Stomach (tissue), 8 donors: ENCODE measurements at regions not wholly inside any gene's neighbourhood (a gene's known extent, or its start where the extent isn't known, plus 50 kb on each side); places are given as distances from the start of the nearest gene placed in this dataset.
A peak's percentile ranks its signal among the peaks of the same experiment; 100 is the strongest.

ENCODE experiments used
- DNase-seq, 2 donors: peaks; one replicate each; pipeline versions ENCODE4 v3.0.0 to v3.0.0-alpha.2; 2013 to 2019
- H3K27ac ChIP-seq, 5 donors: fragments of 200-600 bp in 4 of 5; sonication (generic) in 4 of 5; one replicate each; pipeline ENCODE4 v1.5.1; 2013 to 2019; ENCODE audit warnings: mild to moderate bottlenecking in 1 of 5, moderate library complexity in 1 of 5
- H3K27me3 ChIP-seq, 3 donors: fragments of 200-600 bp; sonication (generic); one replicate each; pipeline ENCODE4 v1.5.1; 2017 to 2019; ENCODE audit warnings: mixed run types in 1 of 3
- H3K36me3 ChIP-seq, 4 donors: fragments of 200-600 bp; sonication (generic); 1 replicate in 3 of 4; 2 replicates in 1 of 4; pipeline ENCODE4 v1.5.1; 2016 to 2019
- H3K4me1 ChIP-seq, 4 donors: fragments of 200-600 bp; sonication (generic); one replicate each; pipeline ENCODE4 v1.5.1; 2016 to 2019
- H3K4me3 ChIP-seq, 4 donors: fragments of 200-600 bp; sonication (generic) in 3 of 4; one replicate each; pipeline ENCODE4 v1.5.1; 2016 to 2019; ENCODE audit warnings: mild to moderate bottlenecking in 1 of 4
- H3K9me3 ChIP-seq, 4 donors: fragments of 200-600 bp; sonication (generic); one replicate each; pipeline ENCODE4 v1.5.1; 2016 to 2019
- CTCF ChIP-seq, 7 experiments: fragments of 450-650 bp in 4 of 7; fragments of 200-600 bp in 3 of 7; sonication (generic) in 3 of 7; IDR thresholded peaks; one replicate each; pipeline ENCODE4 v1.5.1; 2016 to 2019; ENCODE audit warnings: antibody characterized with exemption in 7 of 7, control low read depth in 2 of 7, mild to moderate bottlenecking in 1 of 7
- EP300 ChIP-seq: sonication (generic); formaldehyde crosslinking; IDR thresholded peaks from one replicate; pipeline ENCODE4 v1.6.1; 2017; ENCODE audit warnings: antibody characterized with exemption
- POLR2A ChIP-seq, 4 donors: fragments of 450-650 bp; IDR thresholded peaks; one replicate each; pipeline ENCODE4 v1.6.1; 2016; ENCODE audit warnings: antibody characterized with exemption in 4 of 4, control low read depth in 2 of 4, mild to moderate bottlenecking in 1 of 4, moderate library complexity in 1 of 4
- POLR2AphosphoS5 ChIP-seq, 3 donors: sonication (generic); formaldehyde crosslinking; IDR thresholded peaks; one replicate each; pipeline ENCODE4 v1.6.1; 2016; ENCODE audit warnings: antibody characterized with exemption in 3 of 3
- WGBS, 5 donors: extraction: QIAGEN DNeasy Blood & Tissue Kit in 3 of 5; methylation state at CpG; one replicate each; pipeline versions ENCODE4 v1.1.5 to v1.1.7; 2013 to 2018; 5-methylcytosine and 5-hydroxymethylcytosine counted together
- intact Hi-C: fragments of 100-400 bp; cut with DNase I; formaldehyde crosslinking; loops from one replicate; pipeline ENCODE4 v1.15.1; 2023; ENCODE audit warnings: low total_unique reads
- donor health status: healthy with polysubstance abuse.
- donor health status: Bipolar disorder and iron deficiency.
- donor health status: healthy.

GRCh38 chr7:134375206-134375605 is 58.5 kb upstream of the SLC35B4 start:
- TF ChIP-seq CTCF (IDR thresholded peaks at IDR 0.05) (no peak), POLR2AphosphoS5 (IDR thresholded peaks at IDR 0.05) (no peak), EP300 (no peak), POLR2A (IDR thresholded peaks at IDR 0.05) (no peak)
- H3K27ac ChIP-seq: peak overlapping the region in 4 of 5 donors; percentile 70 to 82 (median 74)
- no peak for DNase-seq
- intact Hi-C loops: no loop called here
- no peak overlapping the region for H3K4me3 ChIP-seq
- H3K36me3 ChIP-seq: no peaks in the 10 kb centered on the region
- whole genome bisulfite sequencing, 5 donors: 77 to 91% (median 81%) methylated on average over 5 of the region's 5 CpGs
- H3K4me1 ChIP-seq: peaks cover 0 to 13% (median 5%) of the 10 kb centered on the region in 4 donors
- no peaks in the 10 kb centered on the region for H3K27me3 ChIP-seq
- no peaks in the 10 kb centered on the region for H3K9me3 ChIP-seq

- no peak for TF ChIP-seq POLR2AphosphoS5 (IDR thresholded peaks at IDR 0.05)
- no peak for TF ChIP-seq EP300
- TF ChIP-seq CTCF (IDR thresholded peaks at IDR 0.05): no peak
- no peak for TF ChIP-seq POLR2A (IDR thresholded peaks at IDR 0.05)
Measured at GRCh38 chr7:134374791-134375190, 58.1 kb upstream of the SLC35B4 start.

GRCh38 chr7:134374291-134374690 is 57.6 kb upstream of the SLC35B4 start:
- Histone ChIP-seq H3K9me3 (no peaks in the 10 kb centered on the region), H3K27ac (peak overlapping the region; percentile 70 to 82 (median 75)), H3K36me3 (no peaks in the 10 kb centered on the region), H3K27me3 (no peaks in the 10 kb centered on the region), H3K4me1 (peaks cover 5 to 22% (median 13%) of the 10 kb centered on the region in 4 donors), H3K4me3 (no peak overlapping the region)
- intact Hi-C loops: no loop called here
- 27 to 61% (median 35%) methylated on average over 1 of the region's 1 CpG for WGBS, 5 donors
- DNase-seq: peak in 1 of 2 donors; percentile 76
- no peak for TF ChIP-seq POLR2A (IDR thresholded peaks at IDR 0.05)
- no peak for TF ChIP-seq CTCF (IDR thresholded peaks at IDR 0.05)
- no peak for TF ChIP-seq EP300
- TF ChIP-seq POLR2AphosphoS5 (IDR thresholded peaks at IDR 0.05): peak in 2 of 3 donors; percentile 73

More at GRCh38 chr7:134374791-134375190, 58.1 kb upstream of the SLC35B4 start:
- DNase-seq: no peak
- intact Hi-C loops: no loop called here
- Histone ChIP-seq H3K27ac (peak overlapping the region; percentile 26 to 82 (median 74)), H3K4me3 (no peak overlapping the region), H3K36me3 (no peaks in the 10 kb centered on the region), H3K4me1 (peaks cover 1 to 17% (median 9%) of the 10 kb centered on the region in 4 donors), H3K9me3 (no peaks in the 10 kb centered on the region), H3K27me3 (no peaks in the 10 kb centered on the region)
- WGBS, 5 donors: 86 to 92% (median 90%) methylated on average over 4 of the region's 4 CpGs

- H3K36me3 ChIP-seq: no peaks in the 10 kb centered on the region
- H3K9me3 ChIP-seq: no peaks in the 10 kb centered on the region
- no peaks in the 10 kb centered on the region for H3K27me3 ChIP-seq
- intact Hi-C loops: no loop called here
- DNase-seq: no peak
- TF ChIP-seq POLR2AphosphoS5 (IDR thresholded peaks at IDR 0.05): no peak
- TF ChIP-seq EP300: no peak
- TF ChIP-seq POLR2A (IDR thresholded peaks at IDR 0.05): no peak
- no peak for TF ChIP-seq CTCF (IDR thresholded peaks at IDR 0.05)
- peak overlapping the region in 3 of 5 donors; percentile 75 to 87 (median 82) for H3K27ac ChIP-seq
- H3K4me1 ChIP-seq: peaks cover 5 to 33% (median 20%) of the 10 kb centered on the region in 4 donors
- WGBS, 5 donors: 91 to 99% (median 98%) methylated on average over 4 of the region's 4 CpGs
- no peak overlapping the region for H3K4me3 ChIP-seq
Measured at GRCh38 chr7:134372858-134373257, 56.1 kb upstream of the SLC35B4 start.
